ENCODE measurements at regions not wholly inside any gene's neighbourhood (a gene's known extent, or its start where the extent isn't known, plus 50 kb on each side); places are given as distances from the start of the nearest gene placed in this dataset.
"Not testable (repeated sequence)": the region's sequence is repeated elsewhere in the genome, so short reads cannot be mapped to it uniquely, and the experiment has no call there.

GRCh38 chr3:177385186-177385585 lies 187.9 kb upstream of the TBL1XR1 start:
- Histone ChIP-seq H3K4me3 (ENCODE audit: low read length in 2 of 2) (no peak overlapping the region), H3K27me3 (ENCODE audit: control insufficient read depth in 1 of 2, insufficient read depth in 2 of 2, low read length in 2 of 2) (no peaks in the 10 kb centered on the region), H3K9me3 (ENCODE audit: control insufficient read depth in 2 of 2, low read length in 2 of 2) (no peaks in the 10 kb centered on the region), H3K27ac (ENCODE audit: low read length) (no peak overlapping the region), H3K9ac (ENCODE audit: low read length in 2 of 2) (no peak overlapping the region), H3K36me3 (ENCODE audit: control insufficient read depth in 2 of 2, insufficient read depth in 2 of 2, low read length in 2 of 2) (no peaks in the 10 kb centered on the region), H3K4me1 (ENCODE audit: control insufficient read depth, insufficient read depth, low read length) (no peaks in the 10 kb centered on the region)

- Histone ChIP-seq H3K36me3 (ENCODE audit: control insufficient read depth in 2 of 2, insufficient read depth in 2 of 2, low read length in 2 of 2) (no peaks in the 10 kb centered on the region), H3K27me3 (ENCODE audit: control insufficient read depth in 1 of 2, insufficient read depth in 2 of 2, low read length in 2 of 2) (no peaks in the 10 kb centered on the region), H3K27ac (ENCODE audit: low read length) (no peak overlapping the region), H3K4me1 (ENCODE audit: control insufficient read depth, insufficient read depth, low read length) (no peaks in the 10 kb centered on the region), H3K9ac (ENCODE audit: low read length in 2 of 2) (no peak overlapping the region), H3K9me3 (ENCODE audit: control insufficient read depth in 2 of 2, low read length in 2 of 2) (no peaks in the 10 kb centered on the region), H3K4me3 (ENCODE audit: low read length in 2 of 2) (no peak overlapping the region)
Measured at GRCh38 chr3:177385831-177386301, 188.6 kb upstream of the TBL1XR1 start.

- Histone ChIP-seq H3K27me3 (ENCODE audit: control insufficient read depth in 1 of 2, insufficient read depth in 2 of 2, low read length in 2 of 2) (no peaks in the 10 kb centered on the region), H3K4me3 (ENCODE audit: low read length in 2 of 2) (no peak overlapping the region), H3K9ac (ENCODE audit: low read length in 2 of 2) (no peak overlapping the region), H3K4me1 (ENCODE audit: control insufficient read depth, insufficient read depth, low read length) (no peaks in the 10 kb centered on the region), H3K36me3 (ENCODE audit: control insufficient read depth in 2 of 2, insufficient read depth in 2 of 2, low read length in 2 of 2) (no peaks in the 10 kb centered on the region), H3K27ac (ENCODE audit: low read length) (no peak overlapping the region), H3K9me3 (ENCODE audit: control insufficient read depth in 2 of 2, low read length in 2 of 2) (no peaks in the 10 kb centered on the region)
Measured at GRCh38 chr3:177388209-177388608, 190.9 kb upstream of the TBL1XR1 start.

GRCh38 chr3:177394231-177395024 lies 197.1 kb upstream of the TBL1XR1 start:
- H3K4me1 ChIP-seq (ENCODE audit: control insufficient read depth, insufficient read depth, low read length); H3K9ac ChIP-seq (ENCODE audit: low read length in 2 of 2); H3K36me3 ChIP-seq (ENCODE audit: control insufficient read depth in 2 of 2, insufficient read depth in 2 of 2, low read length in 2 of 2); H3K27ac ChIP-seq (ENCODE audit: low read length); H3K4me3 ChIP-seq (ENCODE audit: low read length in 2 of 2); H3K9me3 ChIP-seq (ENCODE audit: control insufficient read depth in 2 of 2, low read length in 2 of 2); H3K27me3 ChIP-seq (ENCODE audit: control insufficient read depth in 1 of 2, insufficient read depth in 2 of 2, low read length in 2 of 2): not testable (repeated sequence)

- no peak overlapping the region for H3K9ac ChIP-seq (ENCODE audit: low read length in 2 of 2)
- no peak overlapping the region for H3K27ac ChIP-seq (ENCODE audit: low read length)
- H3K36me3 ChIP-seq (ENCODE audit: control insufficient read depth in 2 of 2, insufficient read depth in 2 of 2, low read length in 2 of 2) = no peaks in the 10 kb centered on the region
- no peaks in the 10 kb centered on the region for H3K4me1 ChIP-seq (ENCODE audit: control insufficient read depth, insufficient read depth, low read length)
- H3K4me3 ChIP-seq (ENCODE audit: low read length in 2 of 2) = no peak overlapping the region
- H3K9me3 ChIP-seq (ENCODE audit: control insufficient read depth in 2 of 2, low read length in 2 of 2) = no peaks in the 10 kb centered on the region
- no peaks in the 10 kb centered on the region for H3K27me3 ChIP-seq (ENCODE audit: control insufficient read depth in 1 of 2, insufficient read depth in 2 of 2, low read length in 2 of 2)
Measured at GRCh38 chr3:177396733-177397132, 199.5 kb upstream of the TBL1XR1 start.

GRCh38 chr3:177401375-177401774 lies 204.1 kb upstream of the TBL1XR1 start:
- Histone ChIP-seq H3K27ac (ENCODE audit: low read length) (no peak overlapping the region), H3K9me3 (ENCODE audit: control insufficient read depth in 2 of 2, low read length in 2 of 2) (no peaks in the 10 kb centered on the region), H3K9ac (ENCODE audit: low read length in 2 of 2) (no peak overlapping the region), H3K36me3 (ENCODE audit: control insufficient read depth in 2 of 2, insufficient read depth in 2 of 2, low read length in 2 of 2) (no peaks in the 10 kb centered on the region), H3K4me1 (ENCODE audit: control insufficient read depth, insufficient read depth, low read length) (no peaks in the 10 kb centered on the region), H3K27me3 (ENCODE audit: control insufficient read depth in 1 of 2, insufficient read depth in 2 of 2, low read length in 2 of 2) (no peaks in the 10 kb centered on the region), H3K4me3 (ENCODE audit: low read length in 2 of 2) (no peak overlapping the region)

GRCh38 chr3:177402533-177402932 lies 205.3 kb upstream of the TBL1XR1 start:
- Histone ChIP-seq H3K36me3 (ENCODE audit: control insufficient read depth in 2 of 2, insufficient read depth in 2 of 2, low read length in 2 of 2) (no peaks in the 10 kb centered on the region), H3K9ac (ENCODE audit: low read length in 2 of 2) (no peak overlapping the region), H3K27me3 (ENCODE audit: control insufficient read depth in 1 of 2, insufficient read depth in 2 of 2, low read length in 2 of 2) (no peaks in the 10 kb centered on the region), H3K4me3 (ENCODE audit: low read length in 2 of 2) (no peak overlapping the region), H3K4me1 (ENCODE audit: control insufficient read depth, insufficient read depth, low read length) (no peaks in the 10 kb centered on the region), H3K9me3 (ENCODE audit: control insufficient read depth in 2 of 2, low read length in 2 of 2) (no peaks in the 10 kb centered on the region), H3K27ac (ENCODE audit: low read length) (no peak overlapping the region)

- no peak overlapping the region for H3K9ac ChIP-seq (ENCODE audit: low read length in 2 of 2)
- H3K27me3 ChIP-seq (ENCODE audit: control insufficient read depth in 1 of 2, insufficient read depth in 2 of 2, low read length in 2 of 2) = no peaks in the 10 kb centered on the region
- H3K4me1 ChIP-seq (ENCODE audit: control insufficient read depth, insufficient read depth, low read length) = no peaks in the 10 kb centered on the region
- H3K27ac ChIP-seq (ENCODE audit: low read length) = no peak overlapping the region
- no peaks in the 10 kb centered on the region for H3K36me3 ChIP-seq (ENCODE audit: control insufficient read depth in 2 of 2, insufficient read depth in 2 of 2, low read length in 2 of 2)
- H3K9me3 ChIP-seq (ENCODE audit: control insufficient read depth in 2 of 2, low read length in 2 of 2) = no peaks in the 10 kb centered on the region
- no peak overlapping the region for H3K4me3 ChIP-seq (ENCODE audit: low read length in 2 of 2)
Measured at GRCh38 chr3:177405191-177405672, 207.9 kb upstream of the TBL1XR1 start.

GRCh38 chr3:177410730-177411129 lies 213.4 kb upstream of the TBL1XR1 start:
- Histone ChIP-seq H3K4me3 (ENCODE audit: low read length in 2 of 2) (no peak overlapping the region), H3K4me1 (ENCODE audit: control insufficient read depth, insufficient read depth, low read length) (no peaks in the 10 kb centered on the region), H3K27ac (ENCODE audit: low read length) (no peak overlapping the region), H3K27me3 (ENCODE audit: control insufficient read depth in 1 of 2, insufficient read depth in 2 of 2, low read length in 2 of 2) (no peaks in the 10 kb centered on the region), H3K9me3 (ENCODE audit: control insufficient read depth in 2 of 2, low read length in 2 of 2) (no peaks in the 10 kb centered on the region), H3K9ac (ENCODE audit: low read length in 2 of 2) (no peak overlapping the region), H3K36me3 (ENCODE audit: control insufficient read depth in 2 of 2, insufficient read depth in 2 of 2, low read length in 2 of 2) (no peaks in the 10 kb centered on the region)

GRCh38 chr3:177411201-177411600 lies 213.9 kb upstream of the TBL1XR1 start:
- no peaks in the 10 kb centered on the region for H3K36me3 ChIP-seq (ENCODE audit: control insufficient read depth in 2 of 2, insufficient read depth in 2 of 2, low read length in 2 of 2)
- no peak overlapping the region for H3K4me3 ChIP-seq (ENCODE audit: low read length in 2 of 2)
- H3K9me3 ChIP-seq (ENCODE audit: control insufficient read depth in 2 of 2, low read length in 2 of 2) = no peaks in the 10 kb centered on the region
- no peak overlapping the region for H3K9ac ChIP-seq (ENCODE audit: low read length in 2 of 2)
- no peaks in the 10 kb centered on the region for H3K27me3 ChIP-seq (ENCODE audit: control insufficient read depth in 1 of 2, insufficient read depth in 2 of 2, low read length in 2 of 2)
- H3K27ac ChIP-seq (ENCODE audit: low read length) = no peak overlapping the region
- H3K4me1 ChIP-seq (ENCODE audit: control insufficient read depth, insufficient read depth, low read length) = no peaks in the 10 kb centered on the region

- H3K27ac ChIP-seq (ENCODE audit: low read length); H3K9ac ChIP-seq (ENCODE audit: low read length in 2 of 2); H3K27me3 ChIP-seq (ENCODE audit: control insufficient read depth in 1 of 2, insufficient read depth in 2 of 2, low read length in 2 of 2); H3K36me3 ChIP-seq (ENCODE audit: control insufficient read depth in 2 of 2, insufficient read depth in 2 of 2, low read length in 2 of 2); H3K4me1 ChIP-seq (ENCODE audit: control insufficient read depth, insufficient read depth, low read length); H3K9me3 ChIP-seq (ENCODE audit: control insufficient read depth in 2 of 2, low read length in 2 of 2); H3K4me3 ChIP-seq (ENCODE audit: low read length in 2 of 2): not testable (repeated sequence)
Measured at GRCh38 chr3:177412677-177413170, 215.4 kb upstream of the TBL1XR1 start.

All from stomach smooth muscle (tissue), 2 donors.